GM12864 (cell line): ENCODE measurements at regions not wholly inside any gene's neighbourhood (a gene's known extent, or its start where the extent isn't known, plus 50 kb on each side); places are given as distances from the start of the nearest gene placed in this dataset.

Source experiments
- DNase-seq: peaks from one replicate; pipeline ENCODE4 v3.0.0-alpha.2; 2011; ENCODE audit warnings: low read depth
- H3K4me3 ChIP-seq: 2 replicates; pipeline ENCODE4 v1.5.1; 2011; ENCODE audit warnings: mild to moderate bottlenecking, low read depth, low read length, control low read depth
- CTCF ChIP-seq: IDR thresholded peaks from 2 replicates; pipeline ENCODE4 v1.5.1; 2011; ENCODE audit warnings: low read depth, mild to moderate bottlenecking, moderate library complexity, low read length, control low read depth, inconsistent platforms; ENCODE audit errors: missing control alignments

GRCh38 chr3:99006686-99007085, 105.2 kb upstream of the DCBLD2 start:
- no peak overlapping the region for H3K4me3 ChIP-seq
- TF ChIP-seq CTCF: no peak
- no peak for DNase-seq

- DNase-seq: no peak
- no peak overlapping the region for H3K4me3 ChIP-seq
- TF ChIP-seq CTCF: no peak
Measured at GRCh38 chr3:98999675-99000074, 98.2 kb upstream of the DCBLD2 start.

- no peak overlapping the region for H3K4me3 ChIP-seq
- DNase-seq: no peak
- peak; percentile 47 for TF ChIP-seq CTCF
Measured at GRCh38 chr3:98994128-98994762, 92.8 kb upstream of the DCBLD2 start.

- no peak for DNase-seq
- peak; percentile 12 for TF ChIP-seq CTCF
- no peak overlapping the region for H3K4me3 ChIP-seq
Measured at GRCh38 chr3:98991393-98991792, 89.9 kb upstream of the DCBLD2 start.

GRCh38 chr3:98990657-98991056, 89.2 kb upstream of the DCBLD2 start:
- DNase-seq: no peak
- no peak for TF ChIP-seq CTCF

GRCh38 chr3:98986073-98986472, 84.6 kb upstream of the DCBLD2 start:
- TF ChIP-seq CTCF: no peak
- H3K4me3 ChIP-seq: no peak overlapping the region
- no peak for DNase-seq

More at GRCh38 chr3:98990657-98991056, 89.2 kb upstream of the DCBLD2 start:
- no peak overlapping the region for H3K4me3 ChIP-seq

- no peak for TF ChIP-seq CTCF
- DNase-seq: no peak
- no peak overlapping the region for H3K4me3 ChIP-seq
Measured at GRCh38 chr3:98985431-98985830, 83.9 kb upstream of the DCBLD2 start.
